ENCODE measurements at regions not wholly inside any gene's neighbourhood (a gene's known extent, or its start where the extent isn't known, plus 50 kb on each side); places are given as distances from the start of the nearest gene placed in this dataset.

GRCh38 chr22:27648853-27649252, 152.7 kb downstream of the MN1 start:
- TF ChIP-seq EZH2 (IDR thresholded peaks at IDR 0.05; ENCODE audit: borderline replicate concordance, insufficient read depth, low read depth, low read length, poor library complexity, severe bottlenecking) (no peak), CTCF (IDR thresholded peaks at IDR 0.05) (no peak)
